Fibroblast of lung (primary cell): ENCODE measurements at regions not wholly inside any gene's neighbourhood (a gene's known extent, or its start where the extent isn't known, plus 50 kb on each side); places are given as distances from the start of the nearest gene placed in this dataset.

Source experiments
- DNase-seq, 2 donors: peaks; one replicate each; pipeline versions ENCODE4 v3.0.0 to v3.0.0-alpha.2; 2010; ENCODE audit warnings: low read depth in 2 of 2
- H2AFZ ChIP-seq: 2 replicates; pipeline ENCODE4 v1.5.1; 2012; ENCODE audit warnings: low read length, control low read depth, inconsistent platforms
- H3K27ac ChIP-seq: 2 replicates; pipeline ENCODE4 v1.5.1; 2011; ENCODE audit warnings: low read length, control low read depth; ENCODE audit not compliant: insufficient read depth
- H3K27me3 ChIP-seq: 2 replicates; pipeline ENCODE4 v1.5.1; 2011; ENCODE audit warnings: mild to moderate bottlenecking, low read length; ENCODE audit not compliant: control insufficient read depth, insufficient read depth
- H3K36me3 ChIP-seq: 2 replicates; pipeline ENCODE4 v1.5.1; 2011; ENCODE audit warnings: low read length; ENCODE audit not compliant: control insufficient read depth, insufficient read depth
- H3K4me1 ChIP-seq: 2 replicates; pipeline ENCODE4 v1.5.1; 2011; ENCODE audit warnings: low read length; ENCODE audit not compliant: control insufficient read depth, insufficient read depth; ENCODE audit errors: extremely low read depth
- H3K4me2 ChIP-seq: 2 replicates; pipeline ENCODE4 v1.5.1; 2011; ENCODE audit warnings: low read length, control low read depth; ENCODE audit not compliant: insufficient read depth; ENCODE audit errors: extremely low read depth
- H3K4me3 ChIP-seq, 4 experiments: fragments of 200-600 bp in 1 of 4; sonication (generic) in 1 of 4; replicated peaks in 1 of 4; 2 replicates each; pipeline ENCODE4 v1.5.1; 2011 to 2016; ENCODE audit warnings: low read length in 4 of 4, low read depth in 3 of 4, mild to moderate bottlenecking in 3 of 4, control low read depth in 2 of 4, inconsistent platforms in 1 of 4, mixed read lengths in 1 of 4; ENCODE audit not compliant: insufficient read depth in 1 of 4; ENCODE audit errors: control extremely low read depth in 1 of 4
- H3K79me2 ChIP-seq: 2 replicates; pipeline ENCODE4 v1.5.1; 2012; ENCODE audit warnings: mild to moderate bottlenecking, low read length, inconsistent platforms; ENCODE audit not compliant: control insufficient read depth, insufficient read depth
- H3K9ac ChIP-seq: 2 replicates; pipeline ENCODE4 v1.5.1; 2011; ENCODE audit warnings: mild to moderate bottlenecking, low read length, control low read depth; ENCODE audit not compliant: insufficient read depth
- H3K9me3 ChIP-seq: 2 replicates; pipeline ENCODE4 v1.5.1; 2012; ENCODE audit warnings: low read depth, low read length; ENCODE audit not compliant: control insufficient read depth, insufficient read depth
- H4K20me1 ChIP-seq: 2 replicates; pipeline ENCODE4 v1.5.1; 2011; ENCODE audit warnings: low read length; ENCODE audit not compliant: control insufficient read depth, insufficient read depth; ENCODE audit errors: extremely low read depth
- EZH2 ChIP-seq: IDR thresholded peaks from 2 replicates; pipeline ENCODE4 v1.5.1; 2012; ENCODE audit warnings: low read length, control low read depth, mild to moderate bottlenecking; ENCODE audit errors: missing control alignments
- TF ChIP-seq, protein P1 (sequence below), 2 donors: IDR thresholded peaks in 1 of 2; conservative IDR thresholded peaks in 1 of 2; 1 replicate in 1 of 2; 2 replicates in 1 of 2; pipeline ENCODE4 v1.5.1; 2011 to 2012; ENCODE audit warnings: low read length in 2 of 2, control low read depth in 1 of 2, inconsistent platforms in 1 of 2, low read depth in 1 of 2, mild to moderate bottlenecking in 1 of 2

- no peaks in the 10 kb centered on the region for H3K9me3 ChIP-seq
- H3K4me1 ChIP-seq, result no peaks in the 10 kb centered on the region
- H3K27ac ChIP-seq, result no peak overlapping the region
- peak; percentile 11 to 97 for DNase-seq
- H3K9ac ChIP-seq, result no peak overlapping the region
- no peaks in the 10 kb centered on the region for H3K79me2 ChIP-seq
- no peak for TF ChIP-seq EZH2
- TF ChIP-seq, protein P1, sequence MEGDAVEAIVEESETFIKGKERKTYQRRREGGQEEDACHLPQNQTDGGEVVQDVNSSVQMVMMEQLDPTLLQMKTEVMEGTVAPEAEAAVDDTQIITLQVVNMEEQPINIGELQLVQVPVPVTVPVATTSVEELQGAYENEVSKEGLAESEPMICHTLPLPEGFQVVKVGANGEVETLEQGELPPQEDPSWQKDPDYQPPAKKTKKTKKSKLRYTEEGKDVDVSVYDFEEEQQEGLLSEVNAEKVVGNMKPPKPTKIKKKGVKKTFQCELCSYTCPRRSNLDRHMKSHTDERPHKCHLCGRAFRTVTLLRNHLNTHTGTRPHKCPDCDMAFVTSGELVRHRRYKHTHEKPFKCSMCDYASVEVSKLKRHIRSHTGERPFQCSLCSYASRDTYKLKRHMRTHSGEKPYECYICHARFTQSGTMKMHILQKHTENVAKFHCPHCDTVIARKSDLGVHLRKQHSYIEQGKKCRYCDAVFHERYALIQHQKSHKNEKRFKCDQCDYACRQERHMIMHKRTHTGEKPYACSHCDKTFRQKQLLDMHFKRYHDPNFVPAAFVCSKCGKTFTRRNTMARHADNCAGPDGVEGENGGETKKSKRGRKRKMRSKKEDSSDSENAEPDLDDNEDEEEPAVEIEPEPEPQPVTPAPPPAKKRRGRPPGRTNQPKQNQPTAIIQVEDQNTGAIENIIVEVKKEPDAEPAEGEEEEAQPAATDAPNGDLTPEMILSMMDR (conservative IDR thresholded peaks at IDR 0.05 in 1 of 2, IDR thresholded peaks at IDR 0.05 in 1 of 2; ENCODE audit: low read depth in 1 of 2, low read length in 2 of 2), result no peak
- no peak overlapping the region for H2AFZ ChIP-seq
- no peaks in the 10 kb centered on the region for H3K36me3 ChIP-seq
- no peaks in the 10 kb centered on the region for H3K27me3 ChIP-seq
- H3K4me3 ChIP-seq, result no peak overlapping the region
- no peak overlapping the region for H3K4me2 ChIP-seq
- no peaks in the 10 kb centered on the region for H4K20me1 ChIP-seq
These were observed 549.5 kb upstream of the SMIM31 start for GRCh38 chr4:164204434-164204833.

- H3K4me3 ChIP-seq, result no peak overlapping the region
- no peak overlapping the region for H3K27ac ChIP-seq
- H3K4me2 ChIP-seq, result no peak overlapping the region
- no peak for DNase-seq
- no peak overlapping the region for H2AFZ ChIP-seq
- TF ChIP-seq, protein P1 (conservative IDR thresholded peaks at IDR 0.05 in 1 of 2, IDR thresholded peaks at IDR 0.05 in 1 of 2; ENCODE audit: low read depth in 1 of 2, low read length in 2 of 2), result no peak
- TF ChIP-seq EZH2, result no peak
- no peak overlapping the region for H3K9ac ChIP-seq
- H3K79me2 ChIP-seq, result no peaks in the 10 kb centered on the region
- no peaks in the 10 kb centered on the region for H4K20me1 ChIP-seq
- H3K27me3 ChIP-seq, result no peaks in the 10 kb centered on the region
- H3K4me1 ChIP-seq, result no peaks in the 10 kb centered on the region
- H3K9me3 ChIP-seq, result no peaks in the 10 kb centered on the region
- H3K36me3 ChIP-seq, result no peaks in the 10 kb centered on the region
These were observed 546.5 kb upstream of the SMIM31 start for GRCh38 chr4:164207460-164207859.

DNA sequence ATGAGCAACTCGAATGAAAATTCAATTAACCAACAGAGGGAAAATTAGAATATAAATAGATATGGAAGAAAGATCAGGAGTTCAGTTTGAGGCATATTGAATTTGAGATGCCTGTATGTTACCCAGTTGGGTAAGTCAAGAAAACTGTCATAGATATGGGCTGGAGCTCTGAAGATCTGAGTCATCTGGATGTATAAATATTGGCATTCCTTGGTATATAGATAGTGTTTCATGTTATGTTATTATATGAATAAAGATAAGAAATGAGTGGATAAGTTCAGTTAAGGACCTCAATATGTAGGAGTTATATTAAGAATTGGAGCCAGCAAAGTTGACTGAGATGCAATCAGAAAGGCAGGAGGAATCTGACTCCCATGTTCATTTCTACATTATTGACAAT is 543.6 kb upstream of the SMIM31 start:
- Histone ChIP-seq H3K4me1 (no peaks in the 10 kb centered on the region), H3K27ac (no peak overlapping the region), H3K4me3 (no peak overlapping the region), H4K20me1 (no peaks in the 10 kb centered on the region), H3K27me3 (no peaks in the 10 kb centered on the region), H3K9ac (no peak overlapping the region), H3K36me3 (no peaks in the 10 kb centered on the region), H3K4me2 (no peak overlapping the region), H2AFZ (no peak overlapping the region), H3K9me3 (no peaks in the 10 kb centered on the region), H3K79me2 (no peaks in the 10 kb centered on the region)
- peak; percentile 13 to 22 for DNase-seq
- no peak for TF ChIP-seq EZH2
- TF ChIP-seq, protein P1 (conservative IDR thresholded peaks at IDR 0.05 in 1 of 2, IDR thresholded peaks at IDR 0.05 in 1 of 2; ENCODE audit: low read depth in 1 of 2, low read length in 2 of 2), result no peak
